ENCODE measurements at regions not wholly inside any gene's neighbourhood (a gene's known extent, or its start where the extent isn't known, plus 50 kb on each side); places are given as distances from the start of the nearest gene placed in this dataset.

- no peak for DNase-seq (ENCODE audit: low read depth)
Observed at GRCh38 chr15:66905185-66905584, 160.2 kb upstream of the SMAD3 start.

GRCh38 chr15:66905954-66906353 is 159.4 kb upstream of the SMAD3 start:
- DNase-seq (ENCODE audit: low read depth), result no peak

- no peak for DNase-seq (ENCODE audit: low read depth)
Observed at GRCh38 chr15:66906668-66907614, 158.5 kb upstream of the SMAD3 start.

- no peak for DNase-seq (ENCODE audit: low read depth)
Observed at GRCh38 chr15:66907826-66908743, 157.3 kb upstream of the SMAD3 start.

GRCh38 chr15:66908744-66909095 is 156.7 kb upstream of the SMAD3 start:
- no peak for DNase-seq (ENCODE audit: low read depth)

GRCh38 chr15:66909381-66909890 is 156.0 kb upstream of the SMAD3 start:
- no peak for DNase-seq (ENCODE audit: low read depth)

- DNase-seq (ENCODE audit: low read depth), result no peak
Observed at GRCh38 chr15:66911131-66911700, 154.2 kb upstream of the SMAD3 start.

GRCh38 chr15:66912001-66912400 is 153.4 kb upstream of the SMAD3 start:
- no peak for DNase-seq (ENCODE audit: low read depth)

- DNase-seq (ENCODE audit: low read depth), result no peak
Observed at GRCh38 chr15:66912441-66912840, 153.0 kb upstream of the SMAD3 start.

- no peak for DNase-seq (ENCODE audit: low read depth)
Observed at GRCh38 chr15:66917904-66918448, 147.4 kb upstream of the SMAD3 start.

GRCh38 chr15:66919421-66919820 is 146.0 kb upstream of the SMAD3 start:
- DNase-seq (ENCODE audit: low read depth), result no peak

- no peak for DNase-seq (ENCODE audit: low read depth)
Observed at GRCh38 chr15:66921319-66921915, 144.0 kb upstream of the SMAD3 start.

- DNase-seq (ENCODE audit: low read depth), result no peak
Observed at GRCh38 chr15:66922608-66923007, 142.8 kb upstream of the SMAD3 start.

- DNase-seq (ENCODE audit: low read depth), result no peak
Observed at GRCh38 chr15:66923438-66923881, 141.9 kb upstream of the SMAD3 start.

GRCh38 chr15:66924889-66925288 is 140.5 kb upstream of the SMAD3 start:
- DNase-seq (ENCODE audit: low read depth), result no peak

- DNase-seq (ENCODE audit: low read depth), result no peak
Observed at GRCh38 chr15:66925721-66926120, 139.7 kb upstream of the SMAD3 start.

GRCh38 chr15:66927201-66928077 is 138.0 kb upstream of the SMAD3 start:
- DNase-seq (ENCODE audit: low read depth), result no peak

GRCh38 chr15:66928101-66928500 is 137.3 kb upstream of the SMAD3 start:
- no peak for DNase-seq (ENCODE audit: low read depth)

GRCh38 chr15:66928784-66929183 is 136.6 kb upstream of the SMAD3 start:
- DNase-seq (ENCODE audit: low read depth), result no peak

- no peak for DNase-seq (ENCODE audit: low read depth)
Observed at GRCh38 chr15:66929843-66930402, 135.5 kb upstream of the SMAD3 start.

Data from GM04503 (cell line).